ENCODE measurements at regions not wholly inside any gene's neighbourhood (a gene's known extent, or its start where the extent isn't known, plus 50 kb on each side); places are given as distances from the start of the nearest gene placed in this dataset.
"Not testable (repeated sequence)": the region's sequence is repeated elsewhere in the genome, so short reads cannot be mapped to it uniquely, and the experiment has no call there.

DNA sequence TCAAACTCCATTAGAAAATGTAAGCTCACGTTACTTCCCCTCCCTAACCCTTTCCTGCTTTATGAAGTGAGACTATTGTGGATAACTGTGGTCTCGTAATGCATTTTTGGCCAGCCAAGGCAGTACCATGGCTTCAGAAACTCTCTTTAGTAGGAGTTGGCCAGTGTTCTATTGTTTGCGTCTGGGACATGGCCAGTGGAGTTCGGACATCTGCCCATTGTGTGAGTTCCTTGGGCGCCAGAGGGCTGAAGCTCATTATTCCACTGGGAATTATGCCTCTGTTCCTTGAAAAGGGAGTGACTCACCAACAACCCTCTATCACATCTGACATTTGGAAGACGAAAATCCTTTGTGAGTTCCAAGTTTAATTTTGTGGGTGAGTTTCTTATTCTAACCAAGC lies 319.5 kb upstream of the SOX9 start:
- TF ChIP-seq, protein P1, sequence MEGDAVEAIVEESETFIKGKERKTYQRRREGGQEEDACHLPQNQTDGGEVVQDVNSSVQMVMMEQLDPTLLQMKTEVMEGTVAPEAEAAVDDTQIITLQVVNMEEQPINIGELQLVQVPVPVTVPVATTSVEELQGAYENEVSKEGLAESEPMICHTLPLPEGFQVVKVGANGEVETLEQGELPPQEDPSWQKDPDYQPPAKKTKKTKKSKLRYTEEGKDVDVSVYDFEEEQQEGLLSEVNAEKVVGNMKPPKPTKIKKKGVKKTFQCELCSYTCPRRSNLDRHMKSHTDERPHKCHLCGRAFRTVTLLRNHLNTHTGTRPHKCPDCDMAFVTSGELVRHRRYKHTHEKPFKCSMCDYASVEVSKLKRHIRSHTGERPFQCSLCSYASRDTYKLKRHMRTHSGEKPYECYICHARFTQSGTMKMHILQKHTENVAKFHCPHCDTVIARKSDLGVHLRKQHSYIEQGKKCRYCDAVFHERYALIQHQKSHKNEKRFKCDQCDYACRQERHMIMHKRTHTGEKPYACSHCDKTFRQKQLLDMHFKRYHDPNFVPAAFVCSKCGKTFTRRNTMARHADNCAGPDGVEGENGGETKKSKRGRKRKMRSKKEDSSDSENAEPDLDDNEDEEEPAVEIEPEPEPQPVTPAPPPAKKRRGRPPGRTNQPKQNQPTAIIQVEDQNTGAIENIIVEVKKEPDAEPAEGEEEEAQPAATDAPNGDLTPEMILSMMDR (IDR thresholded peaks at IDR 0.05), result no peak
- TF ChIP-seq POLR2A (IDR thresholded peaks at IDR 0.05), result no peak
- intact Hi-C loops (cut with DNase I), result no loop called here
- no peaks in the 10 kb centered on the region for H3K4me1 ChIP-seq
- no peaks in the 10 kb centered on the region for H3K36me3 ChIP-seq
- 63% methylated on average over 5 of the region's 6 CpGs for WGBS (ENCODE audit: insufficient coverage, low coverage, low lambda C conversion rate, missing lambda C conversion rate)
- H3K27ac ChIP-seq, result no peak overlapping the region
- no peaks in the 10 kb centered on the region for H3K27me3 ChIP-seq
- H3K9me3 ChIP-seq, result no peaks in the 10 kb centered on the region
- no peak overlapping the region for H3K4me3 ChIP-seq
- DNase-seq (no peak), ATAC-seq (no peak)

DNA sequence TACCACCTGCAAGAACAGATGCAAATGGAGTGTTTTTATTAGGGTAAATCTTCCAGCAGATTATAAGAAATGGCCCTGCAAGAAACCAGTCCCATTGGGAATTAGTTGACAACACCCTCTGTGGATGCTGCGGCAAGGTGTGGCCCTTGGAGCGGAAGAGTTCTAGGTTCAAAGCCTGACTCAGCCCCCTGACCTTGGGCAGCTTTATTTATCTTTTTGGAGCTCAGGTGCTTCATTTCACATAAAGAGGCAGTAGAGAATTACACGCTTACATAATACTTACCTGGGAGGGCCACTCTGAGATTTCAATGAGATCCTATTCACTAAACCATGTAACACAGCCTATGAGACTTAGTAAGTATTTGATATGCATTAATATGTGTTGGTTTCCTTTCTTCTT lies 318.2 kb upstream of the SOX9 start:
- Histone ChIP-seq H3K36me3 (no peaks in the 10 kb centered on the region), H3K4me1 (no peaks in the 10 kb centered on the region), H3K4me3 (no peak overlapping the region), H3K27ac (no peak overlapping the region), H3K9me3 (no peaks in the 10 kb centered on the region), H3K27me3 (no peaks in the 10 kb centered on the region)
- no peak for DNase-seq
- no peak for ATAC-seq
- WGBS (ENCODE audit: insufficient coverage, low coverage, low lambda C conversion rate, missing lambda C conversion rate), result 100% methylated on average over 2 of the region's 3 CpGs
- intact Hi-C loops (cut with DNase I), result no loop called here
- TF ChIP-seq, protein P1 (IDR thresholded peaks at IDR 0.05), result no peak
- no peak for TF ChIP-seq POLR2A (IDR thresholded peaks at IDR 0.05)

DNA sequence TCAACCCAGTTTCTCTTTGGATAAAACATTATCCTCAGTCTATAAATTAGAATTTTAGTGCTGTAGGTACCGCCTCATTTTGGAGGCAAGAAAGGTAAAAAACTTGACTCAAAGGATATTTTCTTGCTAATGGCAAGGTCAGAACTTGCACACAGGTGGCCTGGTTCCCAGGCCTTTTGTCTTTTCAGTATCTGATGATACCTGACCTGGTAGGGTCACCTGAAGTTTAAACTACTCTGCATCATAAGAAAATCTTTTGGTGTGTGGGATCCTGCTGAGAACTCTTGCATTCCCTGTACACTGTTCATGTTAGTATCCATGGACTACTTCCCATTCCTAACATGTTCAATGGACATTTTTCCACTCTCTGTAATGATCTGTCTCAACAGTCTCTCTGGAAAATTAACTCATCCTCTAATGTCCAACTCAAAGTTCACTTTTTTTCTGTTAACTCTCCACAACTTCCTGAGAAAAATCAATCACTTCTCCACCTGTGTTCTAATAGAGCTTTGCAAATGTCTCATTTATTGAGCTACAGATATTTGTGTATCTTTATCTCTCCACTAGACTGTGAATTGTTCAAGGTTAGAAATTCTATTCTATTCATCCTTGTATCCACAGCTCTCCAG lies 317.1 kb upstream of the SOX9 start:
- WGBS (ENCODE audit: insufficient coverage, low coverage, low lambda C conversion rate, missing lambda C conversion rate), result 92% methylated on average over 1 of the region's 1 CpG
- peak; percentile 31 to 68 (median 45) for ATAC-seq
- Histone ChIP-seq H3K4me3 (no peak overlapping the region), H3K9me3 (no peaks in the 10 kb centered on the region), H3K27me3 (no peaks in the 10 kb centered on the region), H3K27ac (no peak overlapping the region), H3K36me3 (no peaks in the 10 kb centered on the region), H3K4me1 (no peaks in the 10 kb centered on the region)
- DNase-seq, result no peak
- intact Hi-C loops (cut with DNase I), result no loop called here
- TF ChIP-seq, protein P1 (IDR thresholded peaks at IDR 0.05), result no peak
- TF ChIP-seq POLR2A (IDR thresholded peaks at IDR 0.05), result no peak

DNA sequence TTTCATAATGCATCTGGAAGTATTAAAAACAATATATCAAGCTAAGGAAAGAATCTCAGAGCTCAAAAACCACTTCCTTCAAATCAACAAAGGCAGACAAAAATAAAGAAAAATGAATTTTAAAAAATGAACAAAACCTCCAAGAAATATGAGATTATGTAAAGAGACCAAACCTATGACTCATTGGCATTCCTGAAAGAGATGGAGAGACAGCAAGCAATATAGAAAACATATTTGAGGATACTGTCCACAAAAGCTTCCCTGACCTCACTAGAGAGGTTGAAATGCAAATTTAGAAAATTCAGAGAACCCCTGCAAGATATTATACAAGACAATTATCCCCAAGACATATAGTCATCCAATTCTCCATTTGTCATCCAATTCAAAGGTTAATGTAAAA lies 311.3 kb upstream of the SOX9 start:
- ATAC-seq (no peak), DNase-seq (no peak)
- no peaks in the 10 kb centered on the region for H3K9me3 ChIP-seq
- intact Hi-C loops (cut with DNase I), result no loop called here
- no peak overlapping the region for H3K4me3 ChIP-seq
- no peaks in the 10 kb centered on the region for H3K4me1 ChIP-seq
- H3K36me3 ChIP-seq, result no peaks in the 10 kb centered on the region
- no peak overlapping the region for H3K27ac ChIP-seq
- no peaks in the 10 kb centered on the region for H3K27me3 ChIP-seq
- TF ChIP-seq, protein P1 (IDR thresholded peaks at IDR 0.05), result no peak
- no peak for TF ChIP-seq POLR2A (IDR thresholded peaks at IDR 0.05)

DNA sequence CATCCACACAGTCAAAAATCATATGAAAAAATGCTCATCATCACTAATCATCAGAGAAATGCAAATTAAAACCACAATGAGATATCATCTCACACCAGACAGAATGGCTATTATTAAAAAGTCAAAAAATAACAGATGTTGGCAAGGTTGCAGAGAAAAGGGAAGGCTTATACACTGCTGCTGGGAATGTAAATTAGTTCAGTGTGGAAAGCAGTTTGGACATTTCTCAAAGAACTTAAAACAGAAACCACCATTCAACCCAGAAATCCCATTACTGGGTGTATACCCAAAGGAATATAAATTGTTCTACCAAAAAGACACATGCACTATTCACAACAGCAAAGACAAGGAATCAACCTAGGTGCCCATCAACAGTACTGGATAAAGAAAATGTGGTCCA lies 307.0 kb upstream of the SOX9 start:
- H3K4me3 ChIP-seq; H3K27me3 ChIP-seq; H3K9me3 ChIP-seq; H3K4me1 ChIP-seq; ATAC-seq; H3K36me3 ChIP-seq; H3K27ac ChIP-seq; intact Hi-C loops (cut with DNase I); DNase-seq: not testable (repeated sequence)
